A549 (cell line): ENCODE measurements at regions not wholly inside any gene's neighbourhood (a gene's known extent, or its start where the extent isn't known, plus 50 kb on each side); places are given as distances from the start of the nearest gene placed in this dataset.

Experiments
- ATAC-seq, 2 experiments: fragments of 200-7000 bp in 1 of 2; fragments of >200 bp in 1 of 2; cut with Nextera tagmentation in 1 of 2; cut with Tn5 transposase in 1 of 2; 3 replicates each; pipeline versions ENCODE4 v1.8.0 to v1.9.1; 2018 to 2020; ENCODE audit warnings: mild to moderate bottlenecking in 1 of 2, moderate library complexity in 1 of 2
- CTCF ChIA-PET: fragments of 300-600 bp; sonication (Branson Sonifier 250); formaldehyde crosslinking; extraction: SDS; loops from one replicate; lab custom pipeline; 2021; ENCODE audit warnings: antibody characterized with exemption, inconsistent platforms; lab: Yijun Ruan, JAX
- POLR2A ChIA-PET: fragments of 350-600 bp; formaldehyde crosslinking; extraction: SDS; loops from one replicate; lab custom pipeline; 2021; ENCODE audit warnings: antibody characterized with exemption, inconsistent platforms; lab: Yijun Ruan, JAX
- DNase-seq, 2 experiments: peaks; one replicate each; pipeline versions ENCODE4 v3.0.0 to v3.0.0-alpha.2; 2011 to 2016; ENCODE audit warnings: low read depth in 1 of 2, low spot score in 1 of 2
- FAIRE-seq: peaks from 2 replicates; lab custom pipeline; 2011; peaks lifted over from hg19 to GRCh38; lab: Jason Lieb, UNC
- H3K27ac ChIP-seq, 2 experiments: fragments of >200 bp; sonication (Bioruptor Twin); formaldehyde crosslinking; 3 replicates each; pipeline ENCODE4 v1.5.1; 2016 to 2017
- H3K4me1 ChIP-seq: fragments of >200 bp; sonication (Bioruptor Twin); formaldehyde crosslinking; 3 replicates; pipeline ENCODE4 v1.6.1; 2016
- H3K4me2 ChIP-seq: fragments of >200 bp; sonication (Bioruptor Twin); formaldehyde crosslinking; 3 replicates; pipeline ENCODE4 v1.6.1; 2016
- H3K4me3 ChIP-seq: fragments of >200 bp; sonication (Bioruptor Twin); formaldehyde crosslinking; 3 replicates; pipeline ENCODE4 v1.5.1; 2016
- H3K9me3 ChIP-seq: fragments of >200 bp; sonication (Bioruptor Twin); formaldehyde crosslinking; 3 replicates; pipeline ENCODE4 v1.6.1; 2016
- BHLHE40 ChIP-seq: IDR thresholded peaks from 2 replicates; pipeline ENCODE4 v1.6.1; 2012; ENCODE audit warnings: low read depth, low read length, inconsistent platforms
- CHD4 ChIP-seq: fragments of 200-600 bp; sonication (generic); IDR thresholded peaks from 2 replicates; pipeline ENCODE4 v1.6.1; 2016; ENCODE audit warnings: antibody characterized with exemption, mild to moderate bottlenecking, borderline replicate concordance
- FOXS1 ChIP-seq: fragments of 250-450 bp; sonication (Bioruptor Pico); IDR thresholded peaks from 2 replicates; pipeline ENCODE4 v1.5.0; 2020; ENCODE audit warnings: mild to moderate bottlenecking, moderate library complexity
- GATA3 ChIP-seq: IDR thresholded peaks from 2 replicates; pipeline ENCODE4 v1.6.1; 2012; ENCODE audit warnings: borderline replicate concordance
- HDAC2 ChIP-seq: fragments of 200-600 bp; sonication (generic); IDR thresholded peaks from 2 replicates; pipeline ENCODE4 v1.6.1; 2016
- HOXA7 ChIP-seq: fragments of 250-450 bp; sonication (Bioruptor Pico); IDR thresholded peaks from 2 replicates; pipeline ENCODE4 v1.5.0; 2020; ENCODE audit warnings: mild to moderate bottlenecking, moderate library complexity
- JUN ChIP-seq, 2 experiments: fragments of >200 bp; sonication (Bioruptor Twin); formaldehyde crosslinking; IDR thresholded peaks; 2 replicates in 1 of 2; 3 replicates in 1 of 2; pipeline ENCODE4 v1.6.1; 2016 to 2017
- MAFK ChIP-seq: fragments of 450-650 bp; IDR thresholded peaks from 2 replicates; pipeline ENCODE4 v1.6.1; 2014; ENCODE audit not compliant: partially characterized antibody
- MAX ChIP-seq: IDR thresholded peaks from 2 replicates; pipeline ENCODE4 v1.6.1; 2012
- MAZ ChIP-seq: fragments of 150-350 bp; IDR thresholded peaks from 2 replicates; pipeline ENCODE4 v1.6.1; 2014; ENCODE audit warnings: antibody characterized with exemption, low read depth, low read length, borderline replicate concordance
- NR3C1 ChIP-seq: fragments of >200 bp; sonication (Bioruptor Twin); formaldehyde crosslinking; IDR thresholded peaks from 3 replicates; pipeline ENCODE4 v1.6.1; 2017
- POLR2A ChIP-seq: IDR thresholded peaks from 2 replicates; pipeline ENCODE4 v1.6.1; 2012; ENCODE audit warnings: mild to moderate bottlenecking, low read length
- RARB ChIP-seq: fragments of 250-450 bp; sonication (Bioruptor Pico); IDR thresholded peaks from 2 replicates; pipeline ENCODE4 v1.8.0; 2021; ENCODE audit warnings: mild to moderate bottlenecking, moderate library complexity
- RCOR1 ChIP-seq: fragments of 150-350 bp; IDR thresholded peaks from 2 replicates; pipeline ENCODE4 v1.6.1; 2014; ENCODE audit warnings: antibody characterized with exemption, low read length, low read depth
- RNF2 ChIP-seq: fragments of 200-600 bp; sonication (generic); IDR thresholded peaks from 2 replicates; pipeline ENCODE4 v1.6.1; 2016; ENCODE audit warnings: low read depth, mild to moderate bottlenecking, antibody characterized with exemption, moderate library complexity, borderline replicate concordance
- SREBF2 ChIP-seq: fragments of 450-650 bp; IDR thresholded peaks from 2 replicates; pipeline ENCODE4 v1.6.1; 2014; ENCODE audit warnings: mild to moderate bottlenecking, moderate library complexity
- ZC3H11A ChIP-seq: fragments of 450-650 bp; IDR thresholded peaks from 2 replicates; pipeline ENCODE4 v1.6.1; 2014; ENCODE audit warnings: antibody characterized with exemption, mild to moderate bottlenecking
- ZNF302 ChIP-seq: fragments of 250-450 bp; sonication (Bioruptor Pico); IDR thresholded peaks from 2 replicates; pipeline ENCODE4 v1.9.0; 2021; ENCODE audit warnings: inconsistent platforms, mild to moderate bottlenecking, moderate library complexity
- ZSCAN20 ChIP-seq: fragments of 250-450 bp; sonication (Bioruptor Pico); IDR thresholded peaks from 2 replicates; pipeline ENCODE4 v1.8.0; 2022; ENCODE audit warnings: mild to moderate bottlenecking, moderate library complexity
- WGBS: methylation state at CpG from one replicate; pipeline ENCODE4 v1.1.6; 2017; ENCODE audit errors: missing lambda C conversion rate; 5-methylcytosine and 5-hydroxymethylcytosine counted together
- TF ChIP-seq, protein P1 (sequence below): IDR thresholded peaks from 2 replicates; pipeline ENCODE4 v1.6.1; 2012
- TF ChIP-seq, protein P2 (sequence below): IDR thresholded peaks from 2 replicates; pipeline ENCODE4 v1.6.1; 2012; ENCODE audit warnings: low read depth, borderline replicate concordance
- TF ChIP-seq, protein P3 (sequence below): fragments of >200 bp; sonication (Bioruptor Twin); formaldehyde crosslinking; IDR thresholded peaks from 2 replicates; pipeline ENCODE4 v1.6.1; 2016
- TF ChIP-seq, protein P4 (sequence below): fragments of 200-600 bp; sonication (generic); IDR thresholded peaks from 2 replicates; pipeline ENCODE4 v1.6.1; 2016; ENCODE audit warnings: antibody characterized with exemption, mild to moderate bottlenecking, moderate library complexity
- TF ChIP-seq, protein P5 (sequence below): fragments of 250-450 bp; sonication (Bioruptor Pico); IDR thresholded peaks from 2 replicates; pipeline ENCODE4 v1.5.0; 2020; ENCODE audit warnings: low read depth, mild to moderate bottlenecking, moderate library complexity
- TF ChIP-seq, protein P6 (sequence below): fragments of >200 bp; sonication (Bioruptor Twin); formaldehyde crosslinking; IDR thresholded peaks from 3 replicates; pipeline ENCODE4 v1.6.1; 2016

GRCh38 chr6:141251286-141251685, 881.4 kb upstream of the GJE1 start:
- Histone ChIP-seq H3K4me1 (no peaks in the 10 kb centered on the region), H3K9me3 (no peaks in the 10 kb centered on the region), H3K27ac (no peak overlapping the region), H3K4me3 (no peak overlapping the region), H3K4me2 (no peak overlapping the region)
- FAIRE-seq, result no peak
- CTCF ChIA-PET, result no interaction called here
- ATAC-seq, result no peak
- DNase-seq, result no peak
- POLR2A ChIA-PET, result no interaction called here
- TF ChIP-seq SREBF2 (no peak), BHLHE40 (no peak), HOXA7 (CRISPR knock-in tag) (no peak), RNF2 (no peak), RCOR1 (no peak), HDAC2 (no peak), ZSCAN20 (CRISPR knock-in tag) (no peak)
- TF ChIP-seq, protein P1, sequence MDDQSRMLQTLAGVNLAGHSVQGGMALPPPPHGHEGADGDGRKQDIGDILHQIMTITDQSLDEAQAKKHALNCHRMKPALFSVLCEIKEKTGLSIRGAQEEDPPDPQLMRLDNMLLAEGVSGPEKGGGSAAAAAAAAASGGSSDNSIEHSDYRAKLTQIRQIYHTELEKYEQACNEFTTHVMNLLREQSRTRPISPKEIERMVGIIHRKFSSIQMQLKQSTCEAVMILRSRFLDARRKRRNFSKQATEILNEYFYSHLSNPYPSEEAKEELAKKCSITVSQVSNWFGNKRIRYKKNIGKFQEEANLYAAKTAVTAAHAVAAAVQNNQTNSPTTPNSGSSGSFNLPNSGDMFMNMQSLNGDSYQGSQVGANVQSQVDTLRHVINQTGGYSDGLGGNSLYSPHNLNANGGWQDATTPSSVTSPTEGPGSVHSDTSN, result no peak

DNA sequence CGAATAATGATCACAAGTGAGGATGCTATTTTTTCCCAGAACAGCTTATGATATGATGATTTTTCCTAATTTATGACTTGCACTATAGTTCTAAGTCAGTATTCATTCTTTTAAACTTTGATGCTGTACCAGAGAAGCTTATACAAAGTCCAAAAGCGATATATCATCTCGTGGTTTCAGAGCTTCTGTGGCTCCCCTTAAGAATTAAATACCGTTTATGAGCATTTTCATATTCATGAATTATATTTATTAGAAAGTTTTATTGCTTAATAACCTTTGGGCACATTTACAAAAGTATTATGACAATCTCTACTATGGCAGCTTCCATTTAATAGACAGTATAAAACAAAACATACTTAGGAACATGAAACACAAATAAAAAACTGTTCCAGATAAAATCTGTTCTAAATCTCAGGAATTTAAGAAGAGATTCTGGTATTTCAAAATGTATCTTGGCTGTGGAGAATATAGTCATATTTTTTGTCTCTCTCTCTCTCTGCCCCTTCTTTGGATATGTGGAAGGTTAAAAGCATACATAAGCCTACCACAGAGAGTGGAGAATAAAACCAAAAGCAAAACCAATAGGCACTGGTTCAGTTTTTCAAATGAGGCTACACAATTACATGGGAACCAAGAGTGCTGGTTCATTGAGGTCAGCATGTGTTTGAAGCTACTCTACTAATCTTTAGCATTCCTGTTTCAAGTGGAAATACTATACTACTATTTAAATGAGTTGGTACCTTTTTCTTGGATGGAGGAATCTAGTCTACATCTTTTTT, 884.5 kb upstream of the GJE1 start:
- no peak overlapping the region for H3K27ac ChIP-seq
- no peaks in the 10 kb centered on the region for H3K4me1 ChIP-seq
- TF ChIP-seq, protein P2, sequence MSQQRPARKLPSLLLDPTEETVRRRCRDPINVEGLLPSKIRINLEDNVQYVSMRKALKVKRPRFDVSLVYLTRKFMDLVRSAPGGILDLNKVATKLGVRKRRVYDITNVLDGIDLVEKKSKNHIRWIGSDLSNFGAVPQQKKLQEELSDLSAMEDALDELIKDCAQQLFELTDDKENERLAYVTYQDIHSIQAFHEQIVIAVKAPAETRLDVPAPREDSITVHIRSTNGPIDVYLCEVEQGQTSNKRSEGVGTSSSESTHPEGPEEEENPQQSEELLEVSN, result no peak
- TF ChIP-seq MAFK (no peak), HOXA7 (CRISPR knock-in tag) (no peak), NR3C1 (no peak), ZNF302 (no peak), JUN (IDR thresholded peaks at IDR 0.05) (no peak), POLR2A (no peak), CHD4 (no peak), MAZ (no peak), GATA3 (no peak), RARB (no peak), MAX (no peak), FOXS1 (CRISPR knock-in tag) (no peak), ZC3H11A (no peak)
- TF ChIP-seq, protein P3, sequence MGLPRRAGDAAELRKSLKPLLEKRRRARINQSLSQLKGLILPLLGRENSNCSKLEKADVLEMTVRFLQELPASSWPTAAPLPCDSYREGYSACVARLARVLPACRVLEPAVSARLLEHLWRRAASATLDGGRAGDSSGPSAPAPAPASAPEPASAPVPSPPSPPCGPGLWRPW, result no peak
- TF ChIP-seq, protein P4, sequence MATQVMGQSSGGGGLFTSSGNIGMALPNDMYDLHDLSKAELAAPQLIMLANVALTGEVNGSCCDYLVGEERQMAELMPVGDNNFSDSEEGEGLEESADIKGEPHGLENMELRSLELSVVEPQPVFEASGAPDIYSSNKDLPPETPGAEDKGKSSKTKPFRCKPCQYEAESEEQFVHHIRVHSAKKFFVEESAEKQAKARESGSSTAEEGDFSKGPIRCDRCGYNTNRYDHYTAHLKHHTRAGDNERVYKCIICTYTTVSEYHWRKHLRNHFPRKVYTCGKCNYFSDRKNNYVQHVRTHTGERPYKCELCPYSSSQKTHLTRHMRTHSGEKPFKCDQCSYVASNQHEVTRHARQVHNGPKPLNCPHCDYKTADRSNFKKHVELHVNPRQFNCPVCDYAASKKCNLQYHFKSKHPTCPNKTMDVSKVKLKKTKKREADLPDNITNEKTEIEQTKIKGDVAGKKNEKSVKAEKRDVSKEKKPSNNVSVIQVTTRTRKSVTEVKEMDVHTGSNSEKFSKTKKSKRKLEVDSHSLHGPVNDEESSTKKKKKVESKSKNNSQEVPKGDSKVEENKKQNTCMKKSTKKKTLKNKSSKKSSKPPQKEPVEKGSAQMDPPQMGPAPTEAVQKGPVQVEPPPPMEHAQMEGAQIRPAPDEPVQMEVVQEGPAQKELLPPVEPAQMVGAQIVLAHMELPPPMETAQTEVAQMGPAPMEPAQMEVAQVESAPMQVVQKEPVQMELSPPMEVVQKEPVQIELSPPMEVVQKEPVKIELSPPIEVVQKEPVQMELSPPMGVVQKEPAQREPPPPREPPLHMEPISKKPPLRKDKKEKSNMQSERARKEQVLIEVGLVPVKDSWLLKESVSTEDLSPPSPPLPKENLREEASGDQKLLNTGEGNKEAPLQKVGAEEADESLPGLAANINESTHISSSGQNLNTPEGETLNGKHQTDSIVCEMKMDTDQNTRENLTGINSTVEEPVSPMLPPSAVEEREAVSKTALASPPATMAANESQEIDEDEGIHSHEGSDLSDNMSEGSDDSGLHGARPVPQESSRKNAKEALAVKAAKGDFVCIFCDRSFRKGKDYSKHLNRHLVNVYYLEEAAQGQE, result no peak
- TF ChIP-seq, protein P5, sequence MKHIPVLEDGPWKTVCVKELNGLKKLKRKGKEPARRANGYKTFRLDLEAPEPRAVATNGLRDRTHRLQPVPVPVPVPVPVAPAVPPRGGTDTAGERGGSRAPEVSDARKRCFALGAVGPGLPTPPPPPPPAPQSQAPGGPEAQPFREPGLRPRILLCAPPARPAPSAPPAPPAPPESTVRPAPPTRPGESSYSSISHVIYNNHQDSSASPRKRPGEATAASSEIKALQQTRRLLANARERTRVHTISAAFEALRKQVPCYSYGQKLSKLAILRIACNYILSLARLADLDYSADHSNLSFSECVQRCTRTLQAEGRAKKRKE (CRISPR knock-in tag), result no peak
- TF ChIP-seq, protein P6, sequence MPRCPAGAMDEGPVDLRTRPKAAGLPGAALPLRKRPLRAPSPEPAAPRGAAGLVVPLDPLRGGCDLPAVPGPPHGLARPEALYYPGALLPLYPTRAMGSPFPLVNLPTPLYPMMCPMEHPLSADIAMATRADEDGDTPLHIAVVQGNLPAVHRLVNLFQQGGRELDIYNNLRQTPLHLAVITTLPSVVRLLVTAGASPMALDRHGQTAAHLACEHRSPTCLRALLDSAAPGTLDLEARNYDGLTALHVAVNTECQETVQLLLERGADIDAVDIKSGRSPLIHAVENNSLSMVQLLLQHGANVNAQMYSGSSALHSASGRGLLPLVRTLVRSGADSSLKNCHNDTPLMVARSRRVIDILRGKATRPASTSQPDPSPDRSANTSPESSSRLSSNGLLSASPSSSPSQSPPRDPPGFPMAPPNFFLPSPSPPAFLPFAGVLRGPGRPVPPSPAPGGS, result no peak
- CTCF ChIA-PET, result interaction anchor here (1.3 kb wide), 1 partner anchor 315 kb away, joined by 3 read pairs; no protein-coding TSS in a partner anchor
- POLR2A ChIA-PET, result no interaction called here
- no peak overlapping the region for H3K4me3 ChIP-seq
- WGBS, result 84% methylated on average over 4 of the region's 4 CpGs
- FAIRE-seq (no peak), ATAC-seq (no peak), DNase-seq (no peak)
- H3K9me3 ChIP-seq, result no peaks in the 10 kb centered on the region
- H3K4me2 ChIP-seq, result no peak overlapping the region
